Endothelial cell of umbilical vein (primary cell): ENCODE measurements at regions not wholly inside any gene's neighbourhood (a gene's known extent, or its start where the extent isn't known, plus 50 kb on each side); places are given as distances from the start of the nearest gene placed in this dataset.

Experiments used
- BruUV-seq: library from RNA; stranded (reverse); fragments of 400-500 nt; replicated peaks from 2 replicates; lab custom pipeline; 2021; lab: Mats Ljungman, UMichigan
- CTCF ChIA-PET: fragments of 300-600, 350-600 bp; sonication (Branson Sonifier 250); formaldehyde crosslinking; loops from one replicate; lab custom pipeline; 2021; ENCODE audit warnings: antibody characterized with exemption, inconsistent platforms; lab: Charles Lee
- POLR2A ChIA-PET: fragments of 300-600, 350-600 bp; sonication (Branson Sonifier 250); formaldehyde crosslinking; loops from one replicate; lab custom pipeline; 2021; ENCODE audit warnings: antibody characterized with exemption, inconsistent platforms; lab: Charles Lee
- DNase-seq: peaks from one replicate; pipeline ENCODE4 v3.0.0-alpha.2; 2011; ENCODE audit warnings: low read depth, low spot score
- FAIRE-seq: peaks from 2 replicates; lab custom pipeline; 2011; peaks lifted over from hg19 to GRCh38; lab: Jason Lieb, UNC
- H2AFZ ChIP-seq: 2 replicates; pipeline ENCODE4 v1.6.0; 2012; ENCODE audit warnings: low read depth, low read length, control low read depth, inconsistent platforms
- H3K27ac ChIP-seq: 2 replicates; pipeline ENCODE4 v1.5.1; 2011; ENCODE audit warnings: low read depth, mild to moderate bottlenecking, control low read depth, low read length, moderate library complexity; ENCODE audit not compliant: insufficient read depth
- H3K27me3 ChIP-seq, 2 experiments: 2 replicates each; pipeline versions ENCODE4 v1.6.0 to v1.6.1; 2011; ENCODE audit warnings: low read length in 2 of 2, mixed read lengths in 1 of 2; ENCODE audit not compliant: control insufficient read depth in 2 of 2, insufficient read depth in 2 of 2
- H3K36me3 ChIP-seq, 2 experiments: 2 replicates in 1 of 2; 3 replicates in 1 of 2; pipeline ENCODE4 v1.5.1; 2011; ENCODE audit warnings: low read length in 2 of 2, mild to moderate bottlenecking in 1 of 2, moderate library complexity in 1 of 2; ENCODE audit not compliant: control insufficient read depth in 2 of 2, insufficient read depth in 2 of 2; ENCODE audit errors: extremely low read depth in 1 of 2
- H3K4me1 ChIP-seq: 3 replicates; pipeline ENCODE4 v1.5.1; 2011; ENCODE audit warnings: mild to moderate bottlenecking, low read length; ENCODE audit not compliant: control insufficient read depth, insufficient read depth; ENCODE audit errors: extremely low read depth
- H3K4me2 ChIP-seq: 2 replicates; pipeline ENCODE4 v1.6.1; 2011; ENCODE audit warnings: low read length, control low read depth, mixed read lengths; ENCODE audit not compliant: insufficient read depth
- H3K4me3 ChIP-seq, 3 experiments: fragments of 200-600 bp in 1 of 3; sonication (generic), shearing (Covaris generic) in 1 of 3; replicated peaks in 1 of 3; 2 replicates each; pipeline ENCODE4 v1.5.1; 2011 to 2016; ENCODE audit warnings: control low read depth in 3 of 3, low read length in 3 of 3, mild to moderate bottlenecking in 2 of 3, inconsistent platforms in 1 of 3, low read depth in 1 of 3, moderate library complexity in 1 of 3; ENCODE audit not compliant: insufficient read depth in 1 of 3
- H3K79me2 ChIP-seq: 2 replicates; pipeline ENCODE4 v1.6.0; 2012; ENCODE audit warnings: low read length, inconsistent platforms; ENCODE audit not compliant: control insufficient read depth, insufficient read depth
- H3K9ac ChIP-seq: replicated peaks from 2 replicates; pipeline ENCODE3; 2011; ENCODE audit warnings: low read length, control low read depth; ENCODE audit not compliant: insufficient read depth; ENCODE audit errors: extremely low read depth
- H3K9me1 ChIP-seq: replicated peaks from 3 replicates; pipeline ENCODE4 v1.6.0; 2011; ENCODE audit warnings: mild to moderate bottlenecking, low read length; ENCODE audit not compliant: control insufficient read depth, insufficient read depth; ENCODE audit errors: extremely low read depth
- H3K9me3 ChIP-seq: replicated peaks from 2 replicates; pipeline ENCODE4 v1.5.1; 2012; ENCODE audit warnings: low read length, inconsistent platforms; ENCODE audit not compliant: control insufficient read depth, insufficient read depth
- H4K20me1 ChIP-seq: replicated peaks from 2 replicates; pipeline ENCODE3; 2011; ENCODE audit warnings: mild to moderate bottlenecking, low read length; ENCODE audit not compliant: control insufficient read depth, insufficient read depth; ENCODE audit errors: extremely low read depth
- EZH2 ChIP-seq: IDR thresholded peaks from 2 replicates; pipeline ENCODE4 v1.6.1; 2012; ENCODE audit warnings: borderline replicate concordance, low read depth, mild to moderate bottlenecking, moderate library complexity, low read length, inconsistent platforms; ENCODE audit not compliant: severe bottlenecking
- FOS ChIP-seq: IDR thresholded peaks from 2 replicates; pipeline ENCODE4 v1.6.1; 2011; ENCODE audit warnings: mild to moderate bottlenecking, low read length, moderate library complexity, borderline replicate concordance; ENCODE audit not compliant: insufficient read depth
- GATA2 ChIP-seq: IDR thresholded peaks from 2 replicates; pipeline ENCODE4 v1.7.0; 2011; ENCODE audit warnings: low read depth, mild to moderate bottlenecking, moderate library complexity, mixed read lengths, low read length; ENCODE audit not compliant: insufficient read length, insufficient read depth
- JUN ChIP-seq: IDR thresholded peaks from 2 replicates; pipeline ENCODE4 v1.6.1; 2011; ENCODE audit warnings: borderline replicate concordance, low read depth; ENCODE audit not compliant: insufficient read length, insufficient read depth
- MYC ChIP-seq: IDR thresholded peaks from one replicate; pipeline ENCODE4 v1.6.1; 2011; ENCODE audit warnings: mild to moderate bottlenecking, low read depth, low read length
- POLR2A ChIP-seq: IDR thresholded peaks from 2 replicates; pipeline ENCODE4 v1.6.1; 2012; ENCODE audit warnings: low read depth, mild to moderate bottlenecking, control low read depth, low read length
- POLR2AphosphoS5 ChIP-seq: IDR thresholded peaks from 2 replicates; pipeline ENCODE4 v1.6.1; 2012; ENCODE audit warnings: low read depth, mild to moderate bottlenecking, control low read depth, low read length, moderate library complexity; ENCODE audit not compliant: insufficient read depth
- dilution Hi-C: fragments of 300-500 bp; cut with MboI; formaldehyde crosslinking; loops from one replicate; pipeline ENCODE4 v1.15.0; 2019; ENCODE audit warnings: low sequenced_read_pairs; ENCODE audit not compliant: extremely low pct_ligation_motif_present
- intact Hi-C: fragments of 100-400 bp; cut with micrococcal nuclease; formaldehyde crosslinking; loops from one replicate; pipeline ENCODE4 v1.10.0; 2022
- TF ChIP-seq, protein P1 (sequence below), 2 donors: IDR thresholded peaks; 1 replicate in 1 of 2; 2 replicates in 1 of 2; pipeline ENCODE4 v1.5.1; 2011; ENCODE audit warnings: low read length in 2 of 2, mild to moderate bottlenecking in 2 of 2, moderate library complexity in 2 of 2, control low read depth in 1 of 2, inconsistent platforms in 1 of 2, low read depth in 1 of 2; ENCODE audit not compliant: insufficient read depth in 1 of 2; ENCODE audit errors: extremely low read depth in 1 of 2
- TF ChIP-seq, protein P2 (sequence below): IDR thresholded peaks from 2 replicates; pipeline ENCODE4 v1.6.1; 2011; ENCODE audit not compliant: insufficient read depth, insufficient read length

DNA sequence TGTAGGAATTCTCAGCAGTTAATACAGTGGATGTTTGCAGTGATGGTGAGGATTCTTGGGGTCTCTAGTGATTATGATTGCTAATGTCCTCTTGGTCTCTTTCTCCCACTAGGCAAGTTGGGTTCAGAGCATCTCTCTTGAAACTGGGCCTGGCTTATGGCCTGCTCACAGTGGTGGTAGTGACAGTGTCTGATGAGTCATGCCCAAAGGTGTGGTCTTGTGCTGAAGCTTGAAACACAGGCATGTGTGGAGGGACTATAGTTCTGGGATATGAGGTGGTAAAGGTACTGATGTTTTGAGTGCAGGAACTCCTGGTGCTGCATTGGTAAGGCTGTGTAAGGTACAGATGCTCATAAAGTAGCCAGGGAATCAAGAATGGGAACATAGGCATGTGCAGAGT, 231.1 kb downstream of the FAM170A start:
- H3K4me2 ChIP-seq = no peak overlapping the region
- H3K9ac ChIP-seq = no peak overlapping the region
- FAIRE-seq (no peak), DNase-seq (no peak)
- no peaks in the 10 kb centered on the region for H4K20me1 ChIP-seq
- POLR2A ChIA-PET = no interaction called here
- intact Hi-C loops = no loop called here
- CTCF ChIA-PET = no interaction called here
- no peaks in the 10 kb centered on the region for H3K36me3 ChIP-seq
- dilution Hi-C loops = no loop called here
- H3K27me3 ChIP-seq = no peaks in the 10 kb centered on the region
- no peak overlapping the region for H2AFZ ChIP-seq
- H3K9me1 ChIP-seq = no peaks in the 10 kb centered on the region
- H3K27ac ChIP-seq = no peak overlapping the region
- no peak for TF ChIP-seq JUN
- TF ChIP-seq GATA2 = no peak
- TF ChIP-seq, protein P1, sequence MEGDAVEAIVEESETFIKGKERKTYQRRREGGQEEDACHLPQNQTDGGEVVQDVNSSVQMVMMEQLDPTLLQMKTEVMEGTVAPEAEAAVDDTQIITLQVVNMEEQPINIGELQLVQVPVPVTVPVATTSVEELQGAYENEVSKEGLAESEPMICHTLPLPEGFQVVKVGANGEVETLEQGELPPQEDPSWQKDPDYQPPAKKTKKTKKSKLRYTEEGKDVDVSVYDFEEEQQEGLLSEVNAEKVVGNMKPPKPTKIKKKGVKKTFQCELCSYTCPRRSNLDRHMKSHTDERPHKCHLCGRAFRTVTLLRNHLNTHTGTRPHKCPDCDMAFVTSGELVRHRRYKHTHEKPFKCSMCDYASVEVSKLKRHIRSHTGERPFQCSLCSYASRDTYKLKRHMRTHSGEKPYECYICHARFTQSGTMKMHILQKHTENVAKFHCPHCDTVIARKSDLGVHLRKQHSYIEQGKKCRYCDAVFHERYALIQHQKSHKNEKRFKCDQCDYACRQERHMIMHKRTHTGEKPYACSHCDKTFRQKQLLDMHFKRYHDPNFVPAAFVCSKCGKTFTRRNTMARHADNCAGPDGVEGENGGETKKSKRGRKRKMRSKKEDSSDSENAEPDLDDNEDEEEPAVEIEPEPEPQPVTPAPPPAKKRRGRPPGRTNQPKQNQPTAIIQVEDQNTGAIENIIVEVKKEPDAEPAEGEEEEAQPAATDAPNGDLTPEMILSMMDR (IDR thresholded peaks at IDR 0.05; ENCODE audit: extremely low read depth in 1 of 2, insufficient read depth in 1 of 2, low read depth in 1 of 2, low read length in 2 of 2) = no peak
- TF ChIP-seq POLR2AphosphoS5 = no peak
- no peak for TF ChIP-seq POLR2A
- no peak for TF ChIP-seq MYC
- TF ChIP-seq, protein P2, sequence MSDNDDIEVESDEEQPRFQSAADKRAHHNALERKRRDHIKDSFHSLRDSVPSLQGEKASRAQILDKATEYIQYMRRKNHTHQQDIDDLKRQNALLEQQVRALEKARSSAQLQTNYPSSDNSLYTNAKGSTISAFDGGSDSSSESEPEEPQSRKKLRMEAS = no peak
- no peak for TF ChIP-seq EZH2
- TF ChIP-seq FOS = no peak
- no peaks in the 10 kb centered on the region for H3K4me1 ChIP-seq
- peaks cover 3% of the 10 kb centered on the region for H3K9me3 ChIP-seq
- H3K4me3 ChIP-seq = no peak overlapping the region
- BruUV-seq = no TSS peak
- H3K79me2 ChIP-seq = no peaks in the 10 kb centered on the region
